Glomerular endothelial cell (primary cell): ENCODE measurements at regions not wholly inside any gene's neighbourhood (a gene's known extent, or its start where the extent isn't known, plus 50 kb on each side); places are given as distances from the start of the nearest gene placed in this dataset.

Source experiments
- DNase-seq: peaks from one replicate; pipeline ENCODE4 v3.0.0-alpha.2; 2011; ENCODE audit warnings: low read depth, low spot score; ENCODE audit errors: extremely low read depth

DNA sequence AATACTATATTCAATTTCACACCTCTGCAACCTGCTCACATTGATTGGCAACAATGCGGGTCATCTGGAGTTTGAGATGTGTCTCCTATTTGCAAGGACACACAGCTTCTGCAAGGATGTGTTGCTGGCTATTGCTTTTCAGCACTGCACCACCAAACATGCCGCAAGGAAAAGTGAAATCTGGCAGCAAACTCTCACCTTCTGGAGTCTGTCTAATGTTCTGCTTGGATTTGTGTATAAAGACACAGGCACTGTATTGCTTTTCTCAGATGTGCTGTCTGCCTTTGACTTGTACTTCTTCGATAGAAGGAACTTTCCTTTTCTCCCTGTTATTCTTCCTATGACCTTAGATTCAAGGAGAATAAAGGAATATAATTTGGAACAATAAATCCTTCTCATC lies 138.6 kb upstream of the EPHA4 start:
- DNase-seq: no peak

DNA sequence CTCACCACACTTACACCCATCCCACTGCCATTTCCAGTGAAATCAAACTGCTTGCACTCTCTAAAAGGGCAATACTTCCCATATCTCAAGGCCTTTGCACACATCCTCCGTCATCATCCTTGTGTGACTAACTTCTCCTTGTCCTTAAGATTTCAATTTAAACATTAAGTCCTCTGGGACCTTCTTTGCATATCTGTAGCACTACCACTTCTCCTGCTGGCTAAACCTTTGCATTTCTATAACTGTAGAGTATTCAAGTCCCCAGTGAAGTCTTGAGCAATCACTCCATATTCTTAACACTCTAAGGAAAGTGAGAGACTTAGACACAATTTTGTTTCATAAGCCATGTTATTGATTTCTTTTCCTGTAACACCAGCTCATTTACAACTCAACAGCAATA lies 136.8 kb upstream of the EPHA4 start:
- no peak for DNase-seq

DNA sequence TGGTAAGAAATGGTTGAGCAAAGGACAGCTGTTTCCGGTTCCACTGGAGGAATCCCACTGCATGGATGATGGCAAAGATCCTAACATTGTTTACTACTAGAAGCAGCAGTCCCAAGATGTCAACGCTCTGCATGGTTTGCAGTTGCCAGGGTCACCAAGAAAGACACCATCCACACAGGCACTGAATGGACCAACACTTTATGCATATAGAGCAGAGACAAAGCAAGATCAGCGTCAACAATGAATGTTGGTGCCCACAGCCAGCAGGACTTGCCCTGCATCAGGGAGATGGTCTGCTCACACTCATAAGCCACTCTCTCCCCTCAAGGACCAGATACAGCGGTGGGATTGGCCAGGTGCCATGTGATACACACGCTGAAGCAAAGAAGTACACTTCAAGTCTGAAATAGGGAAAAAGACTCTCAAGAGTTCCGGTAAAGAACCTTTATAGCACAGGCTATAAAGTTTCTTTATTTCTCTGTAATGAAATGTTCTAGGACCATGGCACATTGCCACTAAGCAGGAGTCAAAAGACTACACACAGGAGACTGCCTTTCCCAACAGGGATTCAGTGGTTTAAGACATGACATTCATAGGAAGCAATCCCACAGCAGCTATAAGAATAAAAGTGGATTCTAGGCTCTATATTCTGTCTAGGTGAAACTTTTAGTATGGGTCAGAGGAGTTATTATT lies 133.2 kb upstream of the EPHA4 start:
- no peak for DNase-seq

DNA sequence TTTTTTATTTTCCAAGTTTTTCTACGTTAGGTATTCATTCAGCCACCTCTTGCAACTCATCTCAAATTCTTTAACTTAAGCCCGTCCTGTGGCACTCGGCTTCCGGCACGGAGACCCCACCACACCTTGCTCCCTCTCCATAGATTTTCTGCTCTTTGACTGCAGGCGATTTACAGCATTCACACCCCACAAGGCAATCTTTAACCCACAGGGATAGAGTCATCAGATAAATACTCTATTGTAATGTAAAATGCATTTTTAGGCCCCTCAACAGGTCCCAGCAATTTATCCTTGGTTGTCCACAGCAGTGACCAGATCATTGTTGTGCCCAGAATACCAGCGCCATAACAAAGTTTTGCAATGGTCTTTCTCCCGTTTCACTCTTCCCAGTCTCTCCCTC lies 132.3 kb upstream of the EPHA4 start:
- DNase-seq: no peak

GRCh38 chr2:221693365-221693764 lies 121.3 kb upstream of the EPHA4 start:
- no peak for DNase-seq

DNA sequence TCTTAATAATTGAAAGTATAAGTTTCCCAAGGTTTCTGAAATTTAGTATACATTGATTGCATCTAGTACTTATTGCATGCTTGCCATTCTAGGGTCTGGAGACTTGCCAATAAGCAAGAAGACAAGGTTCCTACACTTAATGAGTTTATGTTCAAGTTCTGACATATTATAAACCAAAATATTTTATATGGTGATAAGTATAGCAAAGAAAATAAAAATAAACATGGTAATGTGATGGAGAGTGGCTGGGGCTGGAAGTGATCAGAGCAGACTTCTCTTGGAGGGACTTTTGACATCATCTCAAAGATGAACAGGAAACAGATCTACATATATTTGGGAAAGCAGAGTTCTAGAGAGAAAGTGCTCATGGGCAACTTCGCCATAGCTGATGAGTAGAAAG lies 119.5 kb upstream of the EPHA4 start:
- DNase-seq: no peak

DNA sequence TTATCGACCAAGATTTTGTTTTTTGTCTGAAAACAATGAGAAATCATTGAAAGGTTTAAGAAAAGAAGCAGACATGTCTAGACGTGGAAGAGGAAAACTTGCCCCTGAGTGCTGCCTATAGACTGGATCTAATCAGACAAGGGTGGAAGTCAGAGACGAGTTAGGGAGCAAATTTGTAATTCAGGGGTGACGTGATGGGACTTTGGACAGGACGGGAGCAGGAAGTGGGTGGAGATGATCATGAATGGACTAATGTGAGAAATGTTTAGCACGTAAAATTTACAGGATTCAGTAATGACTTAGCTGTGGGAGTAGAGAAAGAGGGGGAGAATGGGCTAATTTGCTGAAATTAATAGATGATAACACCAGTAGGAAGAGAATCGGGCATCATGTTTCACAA lies 117.0 kb upstream of the EPHA4 start:
- DNase-seq: no peak

GRCh38 chr2:221680548-221680947 lies 108.4 kb upstream of the EPHA4 start:
- DNase-seq: no peak

GRCh38 chr2:221677688-221678087 lies 105.6 kb upstream of the EPHA4 start:
- no peak for DNase-seq

DNA sequence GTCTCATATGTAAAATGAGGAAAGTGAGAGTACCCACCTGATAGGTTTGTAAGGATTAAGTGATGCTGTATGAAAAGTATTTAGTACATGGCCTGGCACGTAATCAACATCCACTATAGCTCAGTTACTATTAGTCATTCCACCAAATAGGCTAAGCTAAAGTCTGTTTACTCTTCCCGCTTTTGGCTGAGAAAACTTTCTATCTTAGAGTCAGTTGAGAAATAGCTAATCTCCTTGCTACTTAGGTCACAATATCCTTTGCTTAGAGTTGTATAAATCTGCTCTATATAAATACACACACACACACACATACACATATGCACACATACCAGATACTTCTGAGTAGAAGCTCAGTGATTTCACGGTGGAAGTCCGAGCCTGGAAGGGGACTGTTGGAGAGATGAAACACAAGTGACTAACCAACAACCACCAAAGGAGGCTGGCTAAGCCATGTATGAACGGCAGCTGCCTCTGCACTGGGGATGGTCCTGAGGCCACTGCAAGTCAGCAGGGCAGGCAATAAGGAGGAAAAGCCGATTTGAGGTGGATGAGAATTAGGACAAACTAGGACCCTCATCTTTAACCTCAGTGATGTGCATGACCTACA lies 104.6 kb upstream of the EPHA4 start:
- DNase-seq: no peak

- DNase-seq: no peak
These were observed 103.3 kb upstream of the EPHA4 start for GRCh38 chr2:221675201-221675908.

DNA sequence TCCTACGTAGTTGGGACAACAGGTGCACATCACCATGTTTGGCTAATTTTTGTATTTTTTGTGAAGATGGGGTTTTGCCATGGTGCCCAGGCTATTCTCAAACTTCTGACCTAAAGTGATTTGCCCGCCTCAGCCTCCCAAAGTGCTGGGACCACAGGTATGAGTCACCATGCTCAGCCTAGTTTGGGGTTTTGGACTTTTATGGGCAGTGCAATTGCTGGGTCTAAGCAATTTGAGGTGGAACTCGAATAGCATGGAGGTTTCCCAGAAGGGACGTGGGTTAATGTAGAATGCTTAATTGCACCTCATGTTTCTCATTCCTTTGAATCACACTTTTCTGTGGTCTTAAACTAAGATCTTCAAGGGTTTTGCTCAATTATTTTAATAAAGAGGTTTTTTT lies 102.3 kb upstream of the EPHA4 start:
- no peak for DNase-seq

GRCh38 chr2:221673248-221673647 lies 101.1 kb upstream of the EPHA4 start:
- DNase-seq: no peak

DNA sequence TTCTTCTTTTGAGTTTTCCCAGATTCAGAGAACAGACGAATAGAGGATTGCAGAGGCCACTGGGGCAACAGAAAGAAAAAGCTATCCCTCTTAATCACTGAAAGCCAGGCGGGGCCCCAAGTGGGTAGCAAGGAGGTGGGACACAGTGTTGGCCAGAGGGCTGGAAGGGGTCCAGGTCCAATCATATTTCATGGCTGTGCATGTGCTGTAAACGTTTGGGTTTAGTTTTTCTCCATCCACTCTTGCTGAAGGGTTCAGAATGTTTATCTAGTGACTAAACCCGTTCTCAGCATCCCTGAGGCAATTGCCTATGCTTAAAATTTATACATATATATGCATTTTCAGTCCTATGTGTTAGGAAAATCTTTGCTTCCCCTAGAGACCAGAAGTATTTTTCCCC lies 99.4 kb upstream of the EPHA4 start:
- DNase-seq: no peak

GRCh38 chr2:221662689-221663391 lies 90.7 kb upstream of the EPHA4 start:
- DNase-seq: no peak

DNA sequence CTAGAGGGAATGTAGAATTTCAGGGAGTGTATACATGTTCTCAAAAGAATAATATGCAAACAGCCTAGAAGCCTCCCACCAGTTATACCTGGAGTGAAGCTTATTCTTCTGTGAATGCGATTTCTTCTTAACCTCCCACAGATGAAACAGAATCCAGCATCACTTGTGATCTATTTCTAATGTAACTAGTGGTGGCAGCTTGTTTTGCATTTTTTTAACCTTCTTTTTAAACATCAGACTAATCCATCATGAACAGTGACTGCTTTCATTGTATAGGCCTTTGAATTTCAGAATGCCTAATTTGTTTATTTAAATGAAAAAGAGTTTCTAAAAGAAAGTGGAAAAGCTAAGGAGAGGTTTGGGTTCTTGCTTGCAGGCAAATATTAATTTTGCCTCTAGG lies 85.7 kb upstream of the EPHA4 start:
- DNase-seq: no peak

DNA sequence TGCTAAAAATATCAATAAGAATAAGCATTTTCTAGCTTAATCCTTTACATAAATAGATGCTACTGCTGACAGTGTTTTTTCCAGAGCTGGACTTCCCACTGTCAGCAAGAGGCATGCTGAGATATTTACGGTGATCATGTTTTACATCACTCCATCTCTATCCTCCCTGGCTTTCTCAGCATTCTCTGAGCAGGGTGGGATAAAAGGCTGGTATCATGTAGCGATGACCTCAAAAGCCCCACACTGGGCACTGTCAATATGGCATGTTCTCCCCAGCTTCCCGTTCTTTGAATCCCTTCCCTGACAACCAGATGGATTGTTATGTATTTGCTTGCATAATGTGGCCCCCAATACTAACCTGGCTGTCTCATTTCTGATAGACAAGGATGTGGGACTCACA lies 83.2 kb upstream of the EPHA4 start:
- no peak for DNase-seq

DNA sequence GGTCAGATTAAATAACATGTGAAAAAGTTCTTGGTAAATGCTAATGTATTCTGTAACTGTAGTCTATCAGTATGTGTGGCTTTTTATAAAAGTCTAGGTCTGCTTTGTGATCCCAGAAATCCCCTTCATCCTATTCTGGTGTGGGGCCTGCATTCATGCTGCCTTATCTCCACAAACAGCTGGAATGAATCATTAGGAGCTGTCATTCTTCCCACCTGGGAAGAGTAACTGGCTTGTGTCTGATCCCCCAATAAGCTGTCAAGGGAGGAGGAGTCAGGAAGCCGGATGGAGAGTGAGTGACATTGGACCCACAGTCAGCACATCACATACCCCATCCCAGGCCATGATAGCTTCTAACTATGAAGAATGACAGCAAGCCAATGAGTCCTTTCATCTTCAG lies 81.1 kb upstream of the EPHA4 start:
- no peak for DNase-seq

- DNase-seq: no peak
These were observed 77.1 kb upstream of the EPHA4 start for GRCh38 chr2:221649051-221649775.

GRCh38 chr2:221642447-221642846 lies 70.3 kb upstream of the EPHA4 start:
- no peak for DNase-seq
